Suppressor macrophage treated with lipopolysaccharide for 4 hours (primary cell): ENCODE measurements at regions not wholly inside any gene's neighbourhood (a gene's known extent, or its start where the extent isn't known, plus 50 kb on each side); places are given as distances from the start of the nearest gene placed in this dataset.

Experiments
- DNase-seq: peaks from one replicate; pipeline ENCODE4 v3.0.0-alpha.2; 2020

DNA sequence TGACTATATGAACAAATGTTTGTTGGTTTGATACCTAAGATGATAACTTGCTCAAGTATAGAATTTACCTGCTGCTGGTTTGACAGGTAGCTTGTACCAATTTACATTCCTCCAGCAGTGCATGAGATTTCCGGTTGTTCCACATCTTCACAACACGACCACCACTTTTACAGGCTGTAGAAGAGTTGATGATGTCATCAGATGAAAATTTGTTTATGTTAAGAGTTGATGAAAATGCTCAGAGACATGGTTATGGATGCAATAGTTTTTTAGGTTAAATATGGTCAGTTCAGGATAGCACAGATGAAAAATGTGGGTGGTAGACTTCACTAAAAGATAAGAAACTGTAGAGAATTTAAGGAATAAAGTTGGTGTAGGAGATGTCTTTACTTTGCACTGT, 468.3 kb downstream of the PCDH18 start:
- no peak for DNase-seq

- DNase-seq = no peak
Measured at GRCh38 chr4:137043184-137043583, 489.1 kb downstream of the PCDH18 start.

DNA sequence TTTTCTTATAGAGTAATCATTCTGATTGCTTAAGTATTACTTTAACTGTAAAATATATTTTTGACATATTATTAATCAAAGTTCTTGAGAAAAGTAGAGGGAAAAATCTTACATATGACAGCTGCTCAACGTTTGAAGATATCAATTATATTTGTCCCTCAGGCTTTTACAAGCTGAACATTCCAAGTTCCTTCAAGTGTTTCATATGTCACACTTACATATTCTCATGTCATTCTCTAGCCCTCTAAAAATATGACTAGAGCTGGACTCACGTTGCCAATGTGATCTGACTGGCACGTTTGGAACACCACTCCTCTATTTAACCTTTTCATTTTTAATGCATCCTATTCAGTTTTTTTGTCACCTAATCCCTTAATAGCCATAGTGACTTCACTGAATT, 492.9 kb downstream of the PCDH18 start:
- DNase-seq = no peak

DNA sequence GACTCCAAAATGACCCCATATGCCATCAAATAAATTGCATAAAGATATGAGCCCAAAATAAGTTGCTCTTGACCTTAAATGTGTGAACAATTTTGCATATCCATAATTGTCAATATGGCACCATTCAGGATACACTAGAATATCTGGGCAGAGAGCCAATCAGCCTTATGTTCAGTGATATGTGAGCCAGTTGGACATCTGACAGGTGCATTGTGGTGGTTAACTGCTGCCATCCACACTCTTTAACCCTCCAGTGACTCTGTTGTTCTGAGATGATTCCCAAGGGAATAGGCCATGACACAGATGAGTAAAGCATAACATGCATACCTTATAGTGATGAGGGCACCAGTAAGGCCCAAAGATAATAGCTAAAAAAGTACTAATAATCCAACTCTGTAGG, 500.1 kb downstream of the PCDH18 start:
- DNase-seq = no peak

GRCh38 chr4:137029026-137029425, 503.3 kb downstream of the PCDH18 start:
- DNase-seq = no peak

GRCh38 chr4:137025484-137026059, 506.7 kb downstream of the PCDH18 start:
- DNase-seq = no peak

- no peak for DNase-seq
Measured at GRCh38 chr4:137015426-137016409, 516.6 kb downstream of the PCDH18 start.

GRCh38 chr4:137000432-137000831, 531.9 kb downstream of the PCDH18 start:
- no peak for DNase-seq

DNA sequence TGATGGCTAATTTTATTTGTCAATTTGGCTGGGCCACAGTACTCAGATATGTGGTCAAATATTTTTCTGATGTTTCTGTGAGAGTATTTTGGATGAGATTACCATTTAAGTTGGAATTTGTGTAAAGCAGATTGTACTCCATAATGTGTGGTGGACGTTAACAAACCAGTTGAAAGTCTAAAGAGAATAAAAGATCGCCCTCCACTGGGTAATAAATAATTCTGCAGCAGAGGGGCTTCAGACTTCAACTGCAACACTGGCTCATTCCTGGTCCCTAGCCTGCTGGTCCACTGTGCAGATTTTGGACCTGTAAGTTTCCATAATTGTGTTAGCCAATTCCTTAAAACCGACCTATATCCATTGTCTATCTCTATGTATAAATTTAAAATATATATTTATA, 540.3 kb downstream of the PCDH18 start:
- DNase-seq = no peak

DNA sequence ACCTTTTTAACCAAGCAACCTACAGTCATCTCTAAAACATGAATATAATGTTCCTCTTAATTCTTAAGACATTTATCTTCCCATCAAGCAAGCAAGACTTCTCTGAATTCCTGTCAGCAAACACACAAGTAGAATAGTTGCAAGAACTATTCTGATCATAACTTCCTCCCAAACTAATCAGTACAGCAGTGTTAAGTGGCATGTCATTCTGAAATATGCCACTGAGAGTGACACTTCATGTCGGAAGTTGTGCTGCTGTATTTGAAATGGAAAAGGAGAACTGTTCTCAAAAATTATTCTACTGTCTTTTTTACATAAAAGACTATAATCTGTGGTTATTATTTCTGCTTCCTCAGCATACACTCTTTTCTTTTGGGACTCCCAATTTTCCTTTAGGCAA, 546.6 kb downstream of the PCDH18 start:
- no peak for DNase-seq

DNA sequence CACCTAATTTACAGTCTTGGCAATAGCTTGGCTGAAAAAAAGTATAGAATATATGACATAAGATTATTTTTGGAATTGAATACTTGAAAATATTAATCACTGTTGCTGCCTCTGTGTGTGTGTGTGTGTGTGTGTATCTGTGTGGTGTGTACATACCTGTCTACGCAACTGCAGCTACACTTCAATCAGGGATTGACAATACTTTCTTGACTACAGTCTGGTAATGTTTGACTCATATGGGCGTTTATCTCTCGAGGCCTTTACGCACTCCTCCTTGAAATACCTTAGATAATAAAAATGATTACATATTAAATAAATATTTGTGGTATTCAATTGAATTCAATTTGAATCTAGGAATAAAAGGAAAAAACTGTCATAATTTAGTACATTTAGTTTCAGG, 565.2 kb downstream of the PCDH18 start:
- DNase-seq = no peak

GRCh38 chr4:136965478-136965877, 566.8 kb downstream of the PCDH18 start:
- no peak for DNase-seq

DNA sequence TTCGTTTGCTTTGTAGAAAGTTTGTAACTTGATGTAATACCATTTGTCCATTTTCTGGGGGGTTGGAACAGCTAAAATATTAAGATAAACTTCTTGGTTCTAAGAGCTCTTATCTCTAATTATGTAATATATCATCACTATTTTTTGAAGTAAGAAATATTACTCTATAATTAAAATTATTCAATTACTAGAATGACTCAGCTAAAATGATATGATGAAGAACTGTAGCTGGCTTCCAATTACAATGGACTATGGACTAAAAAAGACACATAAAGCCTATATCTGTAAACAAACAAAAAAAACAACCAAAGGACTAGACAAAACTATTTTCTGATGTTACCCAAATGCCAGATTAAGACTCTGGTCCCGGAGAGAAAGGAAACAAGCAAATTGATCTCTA, 569.4 kb downstream of the PCDH18 start:
- no peak for DNase-seq

DNA sequence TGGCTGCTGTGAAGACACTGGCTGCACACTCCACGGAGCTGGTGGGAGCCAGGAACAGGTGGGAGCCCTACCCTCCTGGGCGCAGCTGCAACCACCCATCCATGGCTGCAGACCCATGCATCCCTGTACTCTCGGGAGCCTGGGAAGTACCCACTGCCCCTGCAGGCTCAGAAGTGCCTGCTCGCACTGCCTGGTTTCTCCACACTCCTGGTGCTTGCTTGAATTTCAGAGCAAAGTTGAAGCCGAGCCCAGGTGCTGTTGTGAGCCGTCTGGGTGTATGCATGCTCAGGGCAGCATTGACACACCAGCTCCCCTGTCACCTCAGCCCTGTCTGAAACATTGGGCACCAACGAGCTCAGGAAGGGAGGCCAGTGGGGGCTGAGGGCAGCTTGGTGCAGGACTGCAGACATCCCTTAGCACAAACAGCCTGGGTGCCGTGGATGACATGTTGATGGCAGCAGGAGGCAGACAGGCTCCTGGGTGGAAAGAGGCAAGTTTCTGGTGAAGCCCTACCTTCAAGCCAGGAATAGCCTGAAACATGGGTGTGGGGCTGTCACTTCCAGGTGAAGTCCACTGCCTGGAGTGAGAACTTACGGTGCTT, 585.9 kb downstream of the PCDH18 start:
- no peak for DNase-seq

- no peak for DNase-seq
Measured at GRCh38 chr4:136939781-136940180, 592.5 kb downstream of the PCDH18 start.

GRCh38 chr4:136935871-136936270, 596.4 kb downstream of the PCDH18 start:
- DNase-seq = no peak

DNA sequence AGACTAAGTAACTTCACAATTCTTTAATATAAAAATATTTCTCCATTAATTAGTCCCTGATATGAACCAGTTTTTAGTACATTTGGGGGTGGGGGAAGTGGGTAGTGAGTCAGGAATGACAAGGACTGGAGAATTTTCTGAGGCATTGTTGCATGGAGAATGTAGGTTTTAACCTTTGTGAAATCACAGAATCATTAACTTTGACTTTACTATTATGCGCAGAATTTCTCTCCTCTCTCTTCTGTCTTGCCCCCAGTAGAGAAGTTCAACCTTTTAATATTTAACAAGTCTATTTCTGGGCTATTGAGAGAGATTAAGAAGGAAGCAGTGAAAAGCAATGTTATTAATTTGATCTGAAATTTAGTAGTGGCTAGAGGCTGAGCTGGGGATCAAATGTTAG, 597.0 kb downstream of the PCDH18 start:
- DNase-seq = no peak

- no peak for DNase-seq
Measured at GRCh38 chr4:136934601-136935000, 597.7 kb downstream of the PCDH18 start.

GRCh38 chr4:136931781-136932180, 600.5 kb downstream of the PCDH18 start:
- no peak for DNase-seq

GRCh38 chr4:136928957-136929411, 603.3 kb downstream of the PCDH18 start:
- DNase-seq = no peak

GRCh38 chr4:136927172-136927571, 605.1 kb downstream of the PCDH18 start:
- no peak for DNase-seq

- no peak for DNase-seq
Measured at GRCh38 chr4:136925203-136925602, 607.1 kb downstream of the PCDH18 start.

GRCh38 chr4:136922066-136922465, 610.2 kb downstream of the PCDH18 start:
- no peak for DNase-seq
